Tibial nerve (tissue), 4 donors: ENCODE measurements at regions not wholly inside any gene's neighbourhood (a gene's known extent, or its start where the extent isn't known, plus 50 kb on each side); places are given as distances from the start of the nearest gene placed in this dataset.

ENCODE experiments used
- DNase-seq, 2 donors: peaks; one replicate each; pipeline ENCODE4 v3.0.0-alpha.2; 2019; ENCODE audit warnings: low spot score in 2 of 2
- H3K27ac ChIP-seq, 4 donors: fragments of 200-600 bp; sonication (generic) in 3 of 4; one replicate each; pipeline ENCODE4 v1.5.1; 2017 to 2019; ENCODE audit warnings: mild to moderate bottlenecking in 1 of 4
- H3K27me3 ChIP-seq, 2 donors: fragments of 200-600 bp; sonication (generic) in 1 of 2; one replicate each; pipeline versions ENCODE4 v1.5.1 to v1.6.0; 2017 to 2019
- H3K36me3 ChIP-seq, 3 donors: fragments of 200-600 bp; sonication (generic); one replicate each; pipeline ENCODE4 v1.5.1; 2018 to 2019
- H3K4me1 ChIP-seq, 4 donors: fragments of 200-600 bp; sonication (generic) in 3 of 4; one replicate each; pipeline ENCODE4 v1.5.1; 2017 to 2019
- H3K4me3 ChIP-seq, 4 donors: fragments of 200-600 bp; sonication (generic) in 3 of 4; one replicate each; pipeline ENCODE4 v1.5.1; 2017 to 2019; ENCODE audit warnings: mild to moderate bottlenecking in 1 of 4, moderate library complexity in 1 of 4
- H3K9me3 ChIP-seq, 4 donors: fragments of 200-600 bp; sonication (generic) in 3 of 4; one replicate each; pipeline ENCODE4 v1.5.1; 2017 to 2019
- EP300 ChIP-seq, 2 donors: sonication (generic); formaldehyde crosslinking; IDR thresholded peaks; one replicate each; pipeline ENCODE4 v1.6.1; 2017; ENCODE audit warnings: antibody characterized with exemption in 2 of 2, mild to moderate bottlenecking in 1 of 2
- POLR2A ChIP-seq, 2 donors: fragments of 450-650 bp; IDR thresholded peaks; one replicate each; pipeline ENCODE4 v1.6.1; 2017; ENCODE audit warnings: antibody characterized with exemption in 2 of 2, mild to moderate bottlenecking in 2 of 2, moderate library complexity in 2 of 2
- WGBS, 2 donors: methylation state at CpG; one replicate each; pipeline ENCODE4 v1.1.5; 2018; 5-methylcytosine and 5-hydroxymethylcytosine counted together
- TF ChIP-seq, protein P1 (sequence below), 5 experiments: fragments of 200-600 bp in 3 of 5; fragments of 450-650 bp in 2 of 5; sonication (generic) in 3 of 5; IDR thresholded peaks; one replicate each; pipeline ENCODE4 v1.5.1; 2016 to 2019; ENCODE audit warnings: antibody characterized with exemption in 5 of 5, mild to moderate bottlenecking in 3 of 5, moderate library complexity in 2 of 5

DNA sequence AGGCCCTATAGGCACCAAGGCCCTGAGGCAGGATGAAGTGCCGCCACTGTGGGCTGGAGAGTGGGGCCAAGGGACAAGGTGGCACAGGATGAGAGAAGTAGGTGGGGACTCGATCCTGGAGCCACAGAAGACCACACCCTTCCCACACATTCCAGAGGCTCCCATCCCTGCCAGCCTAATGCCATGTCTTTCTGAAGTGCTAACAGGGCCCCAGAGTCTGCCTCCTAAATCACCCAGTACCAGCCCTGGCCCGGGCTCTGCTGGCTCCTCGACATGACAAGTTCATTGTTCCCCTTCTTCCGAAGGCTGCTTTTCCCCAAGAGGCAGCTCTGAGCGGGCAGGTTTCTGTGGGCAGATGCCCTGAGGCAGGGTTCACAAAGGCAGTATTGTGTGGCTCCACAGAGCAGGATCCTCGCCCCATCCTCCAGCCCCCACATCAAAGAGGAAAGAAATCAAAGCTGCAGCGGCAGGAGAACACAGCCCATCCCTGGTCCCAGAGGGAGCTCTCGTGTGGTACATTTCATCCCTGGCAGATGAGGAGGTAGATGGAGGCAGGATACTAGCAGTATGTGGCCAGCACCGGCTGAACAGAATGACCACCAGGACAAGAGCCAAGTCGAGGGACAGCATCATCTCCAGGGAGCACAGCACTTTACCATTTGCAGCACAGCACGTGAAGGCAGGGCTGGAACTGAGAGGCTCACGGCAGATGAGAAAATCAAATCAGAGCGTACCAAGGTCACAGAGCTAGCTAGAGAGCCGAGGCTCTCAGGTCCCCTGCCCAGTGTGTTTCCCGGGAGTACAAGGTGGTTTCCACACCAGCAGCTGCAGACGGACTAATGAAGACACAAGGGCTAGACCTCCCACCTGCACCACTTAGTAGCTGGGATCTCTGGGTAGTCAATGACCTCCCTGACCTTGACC, 64.8 kb downstream of the SYF2 start:
- H3K36me3 ChIP-seq: no peaks in the 10 kb centered on the region
- no peak overlapping the region for H3K4me3 ChIP-seq
- TF ChIP-seq, protein P1, sequence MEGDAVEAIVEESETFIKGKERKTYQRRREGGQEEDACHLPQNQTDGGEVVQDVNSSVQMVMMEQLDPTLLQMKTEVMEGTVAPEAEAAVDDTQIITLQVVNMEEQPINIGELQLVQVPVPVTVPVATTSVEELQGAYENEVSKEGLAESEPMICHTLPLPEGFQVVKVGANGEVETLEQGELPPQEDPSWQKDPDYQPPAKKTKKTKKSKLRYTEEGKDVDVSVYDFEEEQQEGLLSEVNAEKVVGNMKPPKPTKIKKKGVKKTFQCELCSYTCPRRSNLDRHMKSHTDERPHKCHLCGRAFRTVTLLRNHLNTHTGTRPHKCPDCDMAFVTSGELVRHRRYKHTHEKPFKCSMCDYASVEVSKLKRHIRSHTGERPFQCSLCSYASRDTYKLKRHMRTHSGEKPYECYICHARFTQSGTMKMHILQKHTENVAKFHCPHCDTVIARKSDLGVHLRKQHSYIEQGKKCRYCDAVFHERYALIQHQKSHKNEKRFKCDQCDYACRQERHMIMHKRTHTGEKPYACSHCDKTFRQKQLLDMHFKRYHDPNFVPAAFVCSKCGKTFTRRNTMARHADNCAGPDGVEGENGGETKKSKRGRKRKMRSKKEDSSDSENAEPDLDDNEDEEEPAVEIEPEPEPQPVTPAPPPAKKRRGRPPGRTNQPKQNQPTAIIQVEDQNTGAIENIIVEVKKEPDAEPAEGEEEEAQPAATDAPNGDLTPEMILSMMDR (IDR thresholded peaks at IDR 0.05): no peak
- TF ChIP-seq POLR2A (IDR thresholded peaks at IDR 0.05) (no peak), EP300 (IDR thresholded peaks at IDR 0.05) (no peak)
- no peaks in the 10 kb centered on the region for H3K27me3 ChIP-seq
- H3K27ac ChIP-seq: no peak overlapping the region
- 33 to 42% methylated on average over 16 to 17 of the region's 17 CpGs for WGBS, 2 donors
- peaks cover 0 to 11% (median 0%) of the 10 kb centered on the region in 4 donors for H3K4me1 ChIP-seq
- no peak for DNase-seq
- no peaks in the 10 kb centered on the region for H3K9me3 ChIP-seq

DNA sequence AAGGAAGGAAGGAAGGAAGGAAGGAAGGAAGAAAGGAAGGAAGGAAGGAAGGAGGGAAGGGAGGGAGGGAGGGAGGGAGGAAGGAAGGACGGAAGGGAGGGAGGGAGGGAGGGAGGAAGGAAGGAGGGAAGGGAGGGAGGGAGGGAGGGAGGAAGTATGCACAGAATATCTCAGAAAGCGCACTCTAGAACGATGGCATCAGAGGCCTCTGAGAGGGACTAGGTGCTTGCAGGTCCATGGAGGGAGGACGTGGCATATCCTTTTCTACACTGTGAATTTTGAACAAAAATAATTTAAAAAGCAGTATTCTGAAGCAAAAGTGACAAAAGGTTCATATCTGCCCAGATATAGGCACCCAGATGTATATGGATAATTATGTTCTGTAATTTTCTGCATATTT, 65.5 kb downstream of the SYF2 start:
- H3K27ac ChIP-seq: no peak overlapping the region
- H3K27me3 ChIP-seq: no peaks in the 10 kb centered on the region
- TF ChIP-seq EP300 (IDR thresholded peaks at IDR 0.05) (no peak), POLR2A (IDR thresholded peaks at IDR 0.05) (no peak)
- TF ChIP-seq, protein P1 (IDR thresholded peaks at IDR 0.05): no peak
- no peaks in the 10 kb centered on the region for H3K9me3 ChIP-seq
- H3K4me3 ChIP-seq: no peak overlapping the region
- H3K4me1 ChIP-seq: peaks cover 0 to 11% (median 0%) of the 10 kb centered on the region in 4 donors
- H3K36me3 ChIP-seq: no peaks in the 10 kb centered on the region
- DNase-seq: no peak
- WGBS, 2 donors: 81 to 82% methylated on average over 3 to 4 of the region's 4 CpGs

GRCh38 chr1:25163986-25164385, 68.3 kb downstream of the SYF2 start:
- no peak for DNase-seq
- H3K4me3 ChIP-seq: no peak overlapping the region
- peaks cover 0 to 11% (median 0%) of the 10 kb centered on the region in 4 donors for H3K4me1 ChIP-seq
- H3K27ac ChIP-seq: no peak overlapping the region
- no peaks in the 10 kb centered on the region for H3K27me3 ChIP-seq
- H3K36me3 ChIP-seq: no peaks in the 10 kb centered on the region
- peaks cover 0 to 8% (median 0%) of the 10 kb centered on the region in 4 donors for H3K9me3 ChIP-seq
- TF ChIP-seq POLR2A (IDR thresholded peaks at IDR 0.05): no peak
- no peak for TF ChIP-seq EP300 (IDR thresholded peaks at IDR 0.05)
- TF ChIP-seq, protein P1 (IDR thresholded peaks at IDR 0.05): no peak
- 100% methylated on average over 2 of the region's 2 CpGs; no CpG with 5 or more reads in 1 of the 2 donors for WGBS, 2 donors

DNA sequence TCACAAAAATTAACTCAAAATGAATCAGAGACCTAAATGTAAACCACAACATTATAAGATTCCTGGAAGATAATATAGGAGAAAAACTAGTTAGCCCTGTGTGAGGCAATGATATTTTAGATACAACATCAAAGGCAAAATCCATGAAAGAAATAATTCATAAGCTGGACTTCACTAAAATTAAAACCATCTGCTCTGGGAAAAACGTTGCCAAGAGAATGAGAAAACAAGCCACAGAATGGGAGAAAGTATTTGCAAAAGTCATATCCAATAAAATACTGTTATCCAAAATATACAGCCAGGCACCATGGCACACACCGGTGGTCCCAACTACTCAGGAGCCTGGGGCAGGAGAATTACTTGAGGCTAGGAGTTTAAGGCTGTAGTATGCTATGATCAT, 70.3 kb downstream of the SYF2 start:
- no peaks in the 10 kb centered on the region for H3K36me3 ChIP-seq
- peaks cover 0 to 17% (median 0%) of the 10 kb centered on the region in 4 donors for H3K9me3 ChIP-seq
- no peaks in the 10 kb centered on the region for H3K4me1 ChIP-seq
- no peaks in the 10 kb centered on the region for H3K27me3 ChIP-seq
- TF ChIP-seq POLR2A (IDR thresholded peaks at IDR 0.05) (no peak), EP300 (IDR thresholded peaks at IDR 0.05) (no peak)
- TF ChIP-seq, protein P1 (IDR thresholded peaks at IDR 0.05): no peak
- WGBS, 2 donors: 15 to 23% methylated on average over 2 of the region's 2 CpGs
- H3K4me3 ChIP-seq: no peak overlapping the region
- DNase-seq: no peak
- H3K27ac ChIP-seq: no peak overlapping the region

DNA sequence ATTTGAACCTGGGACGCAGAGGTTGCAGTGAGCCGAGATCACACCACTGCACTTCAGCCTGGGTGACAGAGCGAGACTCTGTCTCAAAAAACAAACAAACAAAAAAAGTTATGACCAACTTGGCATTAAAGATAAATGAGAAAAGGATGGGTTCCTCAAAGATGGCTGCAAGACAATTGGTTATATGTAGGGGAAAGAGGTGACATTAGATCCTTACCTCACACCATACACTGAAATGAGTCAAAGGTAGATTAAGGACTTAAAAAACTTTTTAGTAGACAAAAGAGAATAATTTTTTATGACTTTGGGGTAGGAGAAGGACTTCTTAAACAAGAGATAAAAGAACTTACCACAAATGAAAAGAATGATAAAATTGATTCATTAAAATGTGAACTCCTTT, 74.5 kb downstream of the SYF2 start:
- Histone ChIP-seq H3K4me1 (no peaks in the 10 kb centered on the region), H3K4me3 (no peak overlapping the region), H3K27ac (no peak overlapping the region), H3K9me3 (peaks cover 0 to 38% (median 0%) of the 10 kb centered on the region in 4 donors), H3K36me3 (no peaks in the 10 kb centered on the region), H3K27me3 (no peaks in the 10 kb centered on the region)
- WGBS, 2 donors: 93 to 95% methylated on average over 3 of the region's 3 CpGs
- TF ChIP-seq EP300 (IDR thresholded peaks at IDR 0.05) (no peak), POLR2A (IDR thresholded peaks at IDR 0.05) (no peak)
- TF ChIP-seq, protein P1 (IDR thresholded peaks at IDR 0.05): no peak
- DNase-seq: no peak
